ENCODE measurements at regions not wholly inside any gene's neighbourhood (a gene's known extent, or its start where the extent isn't known, plus 50 kb on each side); places are given as distances from the start of the nearest gene placed in this dataset.
"Not testable (repeated sequence)": the region's sequence is repeated elsewhere in the genome, so short reads cannot be mapped to it uniquely, and the experiment has no call there.

DNA sequence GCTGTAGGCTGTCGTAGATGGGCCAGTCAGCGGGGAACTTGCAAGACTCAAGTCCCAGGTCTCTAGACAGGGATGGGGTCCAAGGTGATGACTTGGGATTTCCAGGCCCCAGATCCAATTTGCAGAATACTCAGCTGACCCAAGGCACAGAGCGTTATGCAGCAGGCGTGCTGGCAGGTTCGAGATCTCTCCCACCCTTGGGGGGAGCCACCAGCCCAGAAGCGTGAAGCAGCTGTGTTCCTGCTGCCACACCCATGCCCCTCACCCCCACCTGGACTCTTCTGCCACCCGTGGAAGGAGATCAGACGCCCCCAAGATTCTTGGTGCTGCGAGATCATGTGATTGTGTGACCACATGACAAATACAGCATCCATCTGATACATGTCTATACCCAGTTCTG lies 142.6 kb downstream of the BRD1 start:
- no peak overlapping the region for H3K27ac ChIP-seq (ENCODE audit: low read length)
- H3K27me3 ChIP-seq (ENCODE audit: control insufficient read depth, insufficient read depth, low read length) = peaks cover 4% of the 10 kb centered on the region; the same call in 1 of the 2 replicates
- no peak for TF ChIP-seq POLR2AphosphoS5 (IDR thresholded peaks at IDR 0.05; ENCODE audit: low read depth, low read length)
- no peak for TF ChIP-seq SIN3A (IDR thresholded peaks at IDR 0.05; ENCODE audit: borderline replicate concordance, insufficient read depth, low read depth, low read length)
- TF ChIP-seq, protein P1, sequence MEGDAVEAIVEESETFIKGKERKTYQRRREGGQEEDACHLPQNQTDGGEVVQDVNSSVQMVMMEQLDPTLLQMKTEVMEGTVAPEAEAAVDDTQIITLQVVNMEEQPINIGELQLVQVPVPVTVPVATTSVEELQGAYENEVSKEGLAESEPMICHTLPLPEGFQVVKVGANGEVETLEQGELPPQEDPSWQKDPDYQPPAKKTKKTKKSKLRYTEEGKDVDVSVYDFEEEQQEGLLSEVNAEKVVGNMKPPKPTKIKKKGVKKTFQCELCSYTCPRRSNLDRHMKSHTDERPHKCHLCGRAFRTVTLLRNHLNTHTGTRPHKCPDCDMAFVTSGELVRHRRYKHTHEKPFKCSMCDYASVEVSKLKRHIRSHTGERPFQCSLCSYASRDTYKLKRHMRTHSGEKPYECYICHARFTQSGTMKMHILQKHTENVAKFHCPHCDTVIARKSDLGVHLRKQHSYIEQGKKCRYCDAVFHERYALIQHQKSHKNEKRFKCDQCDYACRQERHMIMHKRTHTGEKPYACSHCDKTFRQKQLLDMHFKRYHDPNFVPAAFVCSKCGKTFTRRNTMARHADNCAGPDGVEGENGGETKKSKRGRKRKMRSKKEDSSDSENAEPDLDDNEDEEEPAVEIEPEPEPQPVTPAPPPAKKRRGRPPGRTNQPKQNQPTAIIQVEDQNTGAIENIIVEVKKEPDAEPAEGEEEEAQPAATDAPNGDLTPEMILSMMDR (IDR thresholded peaks at IDR 0.05) = no peak
- TF ChIP-seq, protein P2, sequence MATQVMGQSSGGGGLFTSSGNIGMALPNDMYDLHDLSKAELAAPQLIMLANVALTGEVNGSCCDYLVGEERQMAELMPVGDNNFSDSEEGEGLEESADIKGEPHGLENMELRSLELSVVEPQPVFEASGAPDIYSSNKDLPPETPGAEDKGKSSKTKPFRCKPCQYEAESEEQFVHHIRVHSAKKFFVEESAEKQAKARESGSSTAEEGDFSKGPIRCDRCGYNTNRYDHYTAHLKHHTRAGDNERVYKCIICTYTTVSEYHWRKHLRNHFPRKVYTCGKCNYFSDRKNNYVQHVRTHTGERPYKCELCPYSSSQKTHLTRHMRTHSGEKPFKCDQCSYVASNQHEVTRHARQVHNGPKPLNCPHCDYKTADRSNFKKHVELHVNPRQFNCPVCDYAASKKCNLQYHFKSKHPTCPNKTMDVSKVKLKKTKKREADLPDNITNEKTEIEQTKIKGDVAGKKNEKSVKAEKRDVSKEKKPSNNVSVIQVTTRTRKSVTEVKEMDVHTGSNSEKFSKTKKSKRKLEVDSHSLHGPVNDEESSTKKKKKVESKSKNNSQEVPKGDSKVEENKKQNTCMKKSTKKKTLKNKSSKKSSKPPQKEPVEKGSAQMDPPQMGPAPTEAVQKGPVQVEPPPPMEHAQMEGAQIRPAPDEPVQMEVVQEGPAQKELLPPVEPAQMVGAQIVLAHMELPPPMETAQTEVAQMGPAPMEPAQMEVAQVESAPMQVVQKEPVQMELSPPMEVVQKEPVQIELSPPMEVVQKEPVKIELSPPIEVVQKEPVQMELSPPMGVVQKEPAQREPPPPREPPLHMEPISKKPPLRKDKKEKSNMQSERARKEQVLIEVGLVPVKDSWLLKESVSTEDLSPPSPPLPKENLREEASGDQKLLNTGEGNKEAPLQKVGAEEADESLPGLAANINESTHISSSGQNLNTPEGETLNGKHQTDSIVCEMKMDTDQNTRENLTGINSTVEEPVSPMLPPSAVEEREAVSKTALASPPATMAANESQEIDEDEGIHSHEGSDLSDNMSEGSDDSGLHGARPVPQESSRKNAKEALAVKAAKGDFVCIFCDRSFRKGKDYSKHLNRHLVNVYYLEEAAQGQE (IDR thresholded peaks at IDR 0.05; ENCODE audit: insufficient read depth in 1 of 2, low read depth in 2 of 2, low read length in 1 of 2) = no peak
- no peak for TF ChIP-seq TCF7L2 (IDR thresholded peaks at IDR 0.05; ENCODE audit: low read depth, low read length)
- DNase-seq (ENCODE audit: low read depth, low spot score) (no peak), ATAC-seq (no peak)
- POLR2A ChIA-PET = no interaction called here
- no peak overlapping the region for H3K4me3 ChIP-seq (ENCODE audit: low read depth in 2 of 2, low read length in 2 of 2)
- BruUV-seq (replicated peaks) = no TSS peak
- in situ Hi-C loops (cut with HindIII; ENCODE audit: low pct_unique_long_range_greater_than_20kb, low sequenced_read_pairs) (no loop called here), intact Hi-C loops (cut with micrococcal nuclease; ENCODE audit: unreplicated experiment) (no loop called here)
- H3K4me1 ChIP-seq (ENCODE audit: control insufficient read depth, insufficient read depth, low read length) = no peaks in the 10 kb centered on the region
- no peaks in the 10 kb centered on the region for H3K9me3 ChIP-seq (ENCODE audit: control insufficient read depth, insufficient read depth, low read depth, low read length)
- CTCF ChIA-PET = no interaction called here
- no peaks in the 10 kb centered on the region for H3K36me3 ChIP-seq (ENCODE audit: control insufficient read depth, insufficient read depth, low read length)

DNA sequence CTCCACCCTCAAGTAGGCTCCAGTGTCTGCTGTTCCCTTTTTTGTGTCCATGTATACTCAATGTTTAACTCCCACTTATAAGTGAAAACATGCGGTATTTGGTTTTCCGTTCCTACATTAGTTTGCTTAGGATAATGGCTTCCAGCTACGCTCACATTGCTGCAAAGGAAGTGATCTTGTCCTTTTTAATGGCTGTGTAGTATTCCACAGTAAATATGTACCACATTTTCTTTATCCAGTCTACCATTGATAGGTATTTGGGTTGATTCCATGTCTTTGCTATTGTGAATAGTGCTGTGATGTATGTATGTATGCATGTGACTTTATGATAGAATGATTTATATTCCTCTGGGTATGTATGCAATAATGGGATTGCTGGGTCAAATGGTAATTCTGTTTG lies 144.6 kb downstream of the BRD1 start:
- Histone ChIP-seq H3K27me3 (ENCODE audit: control insufficient read depth, insufficient read depth, low read length) (peaks cover 5% of the 10 kb centered on the region; the same call in 1 of the 2 replicates), H3K9me3 (ENCODE audit: control insufficient read depth, insufficient read depth, low read depth, low read length) (no peaks in the 10 kb centered on the region), H3K36me3 (ENCODE audit: control insufficient read depth, insufficient read depth, low read length) (no peaks in the 10 kb centered on the region), H3K27ac (ENCODE audit: low read length) (no peak overlapping the region), H3K4me1 (ENCODE audit: control insufficient read depth, insufficient read depth, low read length) (no peaks in the 10 kb centered on the region), H3K4me3 (ENCODE audit: low read depth in 2 of 2, low read length in 2 of 2) (no peak overlapping the region)
- in situ Hi-C loops (cut with HindIII; ENCODE audit: low pct_unique_long_range_greater_than_20kb, low sequenced_read_pairs) (no loop called here), intact Hi-C loops (cut with micrococcal nuclease; ENCODE audit: unreplicated experiment) (no loop called here)
- BruUV-seq (replicated peaks) = no TSS peak
- POLR2A ChIA-PET = no interaction called here
- CTCF ChIA-PET = no interaction called here
- no peak for DNase-seq (ENCODE audit: low read depth, low spot score)
- no peak for ATAC-seq
- TF ChIP-seq TCF7L2 (IDR thresholded peaks at IDR 0.05; ENCODE audit: low read depth, low read length) (no peak), POLR2AphosphoS5 (IDR thresholded peaks at IDR 0.05; ENCODE audit: low read depth, low read length) (no peak), SIN3A (IDR thresholded peaks at IDR 0.05; ENCODE audit: borderline replicate concordance, insufficient read depth, low read depth, low read length) (no peak)
- TF ChIP-seq, protein P1 (IDR thresholded peaks at IDR 0.05) = no peak
- TF ChIP-seq, protein P2 (IDR thresholded peaks at IDR 0.05; ENCODE audit: insufficient read depth in 1 of 2, low read depth in 2 of 2, low read length in 1 of 2) = no peak

DNA sequence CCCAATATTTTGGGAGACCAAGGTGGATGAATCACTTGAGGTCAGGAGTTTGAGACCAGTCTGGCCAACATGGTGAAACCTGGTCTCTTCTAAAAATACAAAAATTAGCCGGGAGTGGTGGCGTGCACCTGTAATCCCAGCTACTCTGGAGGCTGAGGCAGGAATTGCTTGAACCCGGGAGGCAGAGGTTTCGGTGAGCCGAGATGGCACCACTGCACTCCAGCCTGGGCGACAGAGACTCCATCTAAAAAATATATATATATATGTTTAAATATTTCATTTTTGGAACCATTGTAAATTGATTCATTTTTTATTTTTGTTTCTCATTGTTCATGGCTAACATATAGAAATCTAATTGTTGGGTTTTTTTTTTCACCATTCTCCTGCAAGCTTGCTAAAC lies 146.9 kb downstream of the BRD1 start:
- H3K9me3 ChIP-seq (ENCODE audit: control insufficient read depth, insufficient read depth, low read depth, low read length); H3K36me3 ChIP-seq (ENCODE audit: control insufficient read depth, insufficient read depth, low read length); H3K4me1 ChIP-seq (ENCODE audit: control insufficient read depth, insufficient read depth, low read length); CTCF ChIA-PET; H3K27me3 ChIP-seq (ENCODE audit: control insufficient read depth, insufficient read depth, low read length); POLR2A ChIA-PET; H3K4me3 ChIP-seq (ENCODE audit: low read depth in 2 of 2, low read length in 2 of 2); DNase-seq (ENCODE audit: low read depth, low spot score); in situ Hi-C loops (cut with HindIII; ENCODE audit: low pct_unique_long_range_greater_than_20kb, low sequenced_read_pairs); H3K27ac ChIP-seq (ENCODE audit: low read length); ATAC-seq; BruUV-seq (replicated peaks); intact Hi-C loops (cut with micrococcal nuclease; ENCODE audit: unreplicated experiment): not testable (repeated sequence)

Measured in Panc1 (cell line).